ENCODE measurements at regions not wholly inside any gene's neighbourhood (a gene's known extent, or its start where the extent isn't known, plus 50 kb on each side); places are given as distances from the start of the nearest gene placed in this dataset.

GRCh38 chr3:74436184-74436583 is 178.3 kb downstream of the CNTN3 start:
- TF ChIP-seq CTCF (IDR thresholded peaks at IDR 0.05; ENCODE audit: insufficient read depth, low read length, missing control alignments): no peak
- no peak overlapping the region for H3K4me3 ChIP-seq (ENCODE audit: low read depth, low read length)
- DNase-seq (ENCODE audit: low read depth, low spot score): no peak
- ChIA-PET POLR2A (no interaction called here), CTCF (no interaction called here)

GRCh38 chr3:74435631-74436030 is 178.8 kb downstream of the CNTN3 start:
- DNase-seq (ENCODE audit: low read depth, low spot score): no peak
- POLR2A ChIA-PET: no interaction called here
- H3K4me3 ChIP-seq (ENCODE audit: low read depth, low read length): no peak overlapping the region
- CTCF ChIA-PET: no interaction called here
- TF ChIP-seq CTCF (IDR thresholded peaks at IDR 0.05; ENCODE audit: insufficient read depth, low read length, missing control alignments): no peak

GRCh38 chr3:74434406-74434805 is 180.1 kb downstream of the CNTN3 start:
- ChIA-PET CTCF (no interaction called here), POLR2A (no interaction called here)
- no peak overlapping the region for H3K4me3 ChIP-seq (ENCODE audit: low read depth, low read length)
- no peak for DNase-seq (ENCODE audit: low read depth, low spot score)
- TF ChIP-seq CTCF (IDR thresholded peaks at IDR 0.05; ENCODE audit: insufficient read depth, low read length, missing control alignments): no peak

GRCh38 chr3:74426571-74426970 is 187.9 kb downstream of the CNTN3 start:
- DNase-seq (ENCODE audit: low read depth, low spot score): peak; percentile 67
- H3K4me3 ChIP-seq (ENCODE audit: low read depth, low read length): no peak overlapping the region
- TF ChIP-seq CTCF (IDR thresholded peaks at IDR 0.05; ENCODE audit: insufficient read depth, low read length, missing control alignments): no peak
- ChIA-PET CTCF (no interaction called here), POLR2A (no interaction called here)

- DNase-seq (ENCODE audit: low read depth, low spot score): no peak
- H3K4me3 ChIP-seq (ENCODE audit: low read depth, low read length): no peak overlapping the region
- no peak for TF ChIP-seq CTCF (IDR thresholded peaks at IDR 0.05; ENCODE audit: insufficient read depth, low read length, missing control alignments)
- POLR2A ChIA-PET: no interaction called here
- CTCF ChIA-PET: interaction anchor here (1.2 kb wide), 1 partner anchor 107 kb away, joined by 3 read pairs; no protein-coding TSS in a partner anchor
Observed at GRCh38 chr3:74423867-74424266, 190.6 kb downstream of the CNTN3 start.

GRCh38 chr3:74420538-74421124 is 193.8 kb downstream of the CNTN3 start:
- no peak for DNase-seq (ENCODE audit: low read depth, low spot score)
- H3K4me3 ChIP-seq (ENCODE audit: low read depth, low read length): no peak overlapping the region
- POLR2A ChIA-PET: interaction anchor here (0.6 kb wide), 1 partner anchor 240 kb away, joined by 3 read pairs; no protein-coding TSS in a partner anchor
- CTCF ChIA-PET: no interaction called here
- no peak for TF ChIP-seq CTCF (IDR thresholded peaks at IDR 0.05; ENCODE audit: insufficient read depth, low read length, missing control alignments)
